Right lobe of liver (tissue), 4 donors: ENCODE measurements at regions not wholly inside any gene's neighbourhood (a gene's known extent, or its start where the extent isn't known, plus 50 kb on each side); places are given as distances from the start of the nearest gene placed in this dataset.

Source experiments
- POLR2A ChIP-seq: fragments of 450-650 bp; IDR thresholded peaks from one replicate; pipeline ENCODE4 v1.6.1; 2017; ENCODE audit warnings: antibody characterized with exemption, mild to moderate bottlenecking
- TF ChIP-seq, protein P1 (sequence below), 4 donors: fragments of 200-600 bp in 3 of 4; fragments of 450-650 bp in 1 of 4; IDR thresholded peaks; one replicate each; pipeline versions ENCODE4 v1.5.1 to v1.8.0; 2016 to 2022; ENCODE audit warnings: antibody characterized with exemption in 4 of 4, mild to moderate bottlenecking in 2 of 4
- donor health status: DM: no; HTN: no; CAD: no.
- donor health status: DM: no; HTN: no; CAD: no.
- donor health status: DM: no; HTN: yes; CAD: no.

DNA sequence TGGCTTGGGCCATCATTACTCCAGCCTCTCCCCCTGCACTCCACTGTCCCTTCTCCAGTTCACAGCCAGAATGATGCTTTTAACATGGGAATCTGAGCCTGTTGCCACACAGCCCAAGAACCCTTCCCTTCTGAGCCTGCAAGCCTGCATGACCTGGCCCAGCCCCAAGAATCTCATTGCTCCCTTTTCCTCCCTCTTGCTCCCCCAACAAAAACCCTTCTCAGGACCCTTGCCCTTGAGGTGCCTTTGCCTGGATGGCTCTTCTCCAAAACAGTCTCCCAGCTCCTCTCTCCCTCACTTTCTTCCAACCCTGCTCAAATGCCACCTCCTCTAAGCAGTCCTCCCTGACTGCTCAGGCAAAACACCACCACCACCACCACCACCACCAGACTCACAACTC, 157.2 kb downstream of the ANKRD60 start:
- TF ChIP-seq, protein P1, sequence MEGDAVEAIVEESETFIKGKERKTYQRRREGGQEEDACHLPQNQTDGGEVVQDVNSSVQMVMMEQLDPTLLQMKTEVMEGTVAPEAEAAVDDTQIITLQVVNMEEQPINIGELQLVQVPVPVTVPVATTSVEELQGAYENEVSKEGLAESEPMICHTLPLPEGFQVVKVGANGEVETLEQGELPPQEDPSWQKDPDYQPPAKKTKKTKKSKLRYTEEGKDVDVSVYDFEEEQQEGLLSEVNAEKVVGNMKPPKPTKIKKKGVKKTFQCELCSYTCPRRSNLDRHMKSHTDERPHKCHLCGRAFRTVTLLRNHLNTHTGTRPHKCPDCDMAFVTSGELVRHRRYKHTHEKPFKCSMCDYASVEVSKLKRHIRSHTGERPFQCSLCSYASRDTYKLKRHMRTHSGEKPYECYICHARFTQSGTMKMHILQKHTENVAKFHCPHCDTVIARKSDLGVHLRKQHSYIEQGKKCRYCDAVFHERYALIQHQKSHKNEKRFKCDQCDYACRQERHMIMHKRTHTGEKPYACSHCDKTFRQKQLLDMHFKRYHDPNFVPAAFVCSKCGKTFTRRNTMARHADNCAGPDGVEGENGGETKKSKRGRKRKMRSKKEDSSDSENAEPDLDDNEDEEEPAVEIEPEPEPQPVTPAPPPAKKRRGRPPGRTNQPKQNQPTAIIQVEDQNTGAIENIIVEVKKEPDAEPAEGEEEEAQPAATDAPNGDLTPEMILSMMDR (IDR thresholded peaks at IDR 0.05), result no peak
- no peak for TF ChIP-seq POLR2A
